HG03442 (cell line): ENCODE measurements at regions not wholly inside any gene's neighbourhood (a gene's known extent, or its start where the extent isn't known, plus 50 kb on each side); places are given as distances from the start of the nearest gene placed in this dataset.
"Not testable (repeated sequence)": the region's sequence is repeated elsewhere in the genome, so short reads cannot be mapped to it uniquely, and the experiment has no call there.

Source experiments
- ATAC-seq: cut with Tn5 transposase; IDR thresholded peaks from one replicate; pipeline ENCODE4 v1.9.1; 2021; ENCODE audit warnings: mild to moderate bottlenecking, moderate library complexity; ENCODE audit not compliant: unreplicated experiment

DNA sequence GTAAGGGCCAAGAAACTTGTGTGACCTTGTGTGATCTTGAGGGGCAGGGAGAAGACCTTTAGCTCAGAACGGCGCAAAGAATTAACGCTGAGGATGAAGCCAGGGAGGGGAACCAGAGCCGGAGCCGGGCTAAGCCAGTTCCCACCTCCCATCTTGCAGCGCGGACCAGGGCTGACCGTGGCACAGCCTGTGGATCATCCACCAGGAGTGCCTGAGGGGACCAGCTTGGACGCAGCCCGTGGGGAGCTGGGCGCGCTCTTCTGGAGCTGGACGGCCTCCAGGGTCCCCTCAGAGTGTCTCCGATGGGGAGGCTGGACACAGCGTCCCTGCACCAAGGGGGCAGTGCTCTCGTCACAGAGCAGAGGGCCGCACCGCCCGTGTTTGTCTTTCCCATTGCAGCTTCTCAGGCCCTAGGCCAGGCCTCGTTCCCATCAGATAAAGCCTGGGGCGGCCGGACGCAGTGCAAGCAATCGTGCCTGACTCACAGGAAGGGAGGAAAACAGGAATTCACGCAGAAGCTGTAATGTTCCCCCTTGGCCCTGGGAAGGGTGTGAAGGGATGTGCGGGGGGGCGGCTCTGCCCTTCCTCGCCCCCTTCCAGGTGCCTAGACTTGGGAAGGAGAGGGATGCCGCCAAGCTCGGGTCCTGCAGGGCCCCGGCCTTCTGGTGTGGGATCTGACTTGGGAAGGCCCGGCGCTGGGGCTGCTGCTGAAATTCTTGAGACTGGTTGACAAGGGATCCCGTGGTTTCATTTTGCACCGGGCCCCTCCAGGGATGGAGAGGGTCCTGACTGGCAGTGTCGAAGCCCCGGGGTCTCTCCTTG, 144.9 kb downstream of the NPIPB11 start:
- ATAC-seq: not testable (repeated sequence)

GRCh38 chr16:29260683-29261426, 145.7 kb downstream of the NPIPB11 start:
- not testable (repeated sequence) for ATAC-seq

- not testable (repeated sequence) for ATAC-seq
Measured at GRCh38 chr16:29259635-29260457, 146.7 kb downstream of the NPIPB11 start.

- ATAC-seq: not testable (repeated sequence)
Measured at GRCh38 chr16:29258946-29259634, 147.4 kb downstream of the NPIPB11 start.

GRCh38 chr16:29257419-29258336, 148.8 kb downstream of the NPIPB11 start:
- ATAC-seq: not testable (repeated sequence)

DNA sequence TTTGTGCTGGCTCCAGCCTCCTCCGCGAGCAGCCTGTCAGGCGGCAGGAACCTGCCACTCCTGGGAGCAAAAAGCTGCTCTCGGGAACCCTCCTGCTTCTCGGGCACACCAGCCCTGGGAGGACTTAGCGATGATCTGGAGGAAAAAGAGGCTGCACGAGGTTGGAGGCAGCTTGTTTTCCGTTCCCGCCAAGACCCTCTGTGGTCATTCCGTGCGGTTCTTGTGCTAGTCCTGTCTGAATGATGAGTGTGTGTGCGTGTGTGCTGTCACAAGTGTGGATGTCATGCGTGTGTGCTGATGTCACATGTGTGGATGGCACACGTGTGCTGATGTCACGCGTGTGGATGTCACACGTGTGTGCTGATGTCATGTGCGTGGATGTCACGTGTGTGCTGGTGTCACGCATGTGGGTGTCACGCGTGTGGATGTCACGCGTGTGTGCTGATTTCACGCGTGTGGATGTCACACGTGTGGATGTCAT, 150.0 kb downstream of the NPIPB11 start:
- ATAC-seq: no peak

GRCh38 chr16:29255957-29256356, 150.6 kb downstream of the NPIPB11 start:
- ATAC-seq: not testable (repeated sequence)

- not testable (repeated sequence) for ATAC-seq
Measured at GRCh38 chr16:29255496-29255796, 151.1 kb downstream of the NPIPB11 start.

- ATAC-seq: no peak
Measured at GRCh38 chr16:29254676-29255495, 151.6 kb downstream of the NPIPB11 start.

DNA sequence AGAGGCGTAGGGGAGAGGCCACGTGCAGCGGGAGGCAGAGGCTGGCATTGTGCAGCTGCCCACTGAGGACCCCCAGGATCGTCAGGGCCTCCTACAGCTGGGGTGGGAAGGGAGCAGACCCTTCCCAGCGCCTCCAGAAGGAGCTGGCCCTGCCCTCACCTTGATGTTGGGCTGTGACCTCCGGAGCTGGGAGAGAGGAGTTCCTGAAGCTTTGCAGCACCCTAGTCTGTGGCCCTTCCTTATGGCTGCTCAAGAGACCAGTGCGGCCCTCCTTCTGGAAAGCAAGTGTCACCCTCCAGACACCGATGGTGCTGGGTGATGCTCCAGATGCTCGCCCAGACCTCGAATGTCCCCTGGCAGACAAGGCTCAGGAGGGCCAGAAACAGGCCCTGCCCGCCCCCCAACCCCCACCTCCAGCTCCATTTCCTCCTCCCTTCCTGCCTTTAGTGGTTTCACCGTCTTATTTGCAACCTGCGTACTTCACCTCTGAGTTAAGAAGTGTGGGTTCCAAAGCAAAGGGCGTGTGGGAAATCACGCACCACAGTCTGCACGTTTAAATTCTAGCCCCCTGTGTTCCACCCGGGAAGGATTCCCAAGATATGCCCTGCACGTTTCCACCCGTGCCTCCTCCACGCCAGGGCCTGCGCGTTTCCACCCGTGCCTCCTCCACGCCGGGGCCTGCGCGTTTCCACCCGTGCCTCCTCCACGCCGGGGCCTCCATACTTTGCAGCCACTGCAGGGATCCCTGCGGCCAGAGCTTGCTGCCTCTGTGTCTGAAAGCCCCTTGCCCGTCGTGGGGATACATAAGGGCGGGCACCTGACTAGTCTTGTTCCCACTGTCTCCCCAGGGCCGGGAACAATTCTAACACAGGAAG, 152.6 kb downstream of the NPIPB11 start:
- not testable (repeated sequence) for ATAC-seq

- ATAC-seq: not testable (repeated sequence)
Measured at GRCh38 chr16:29253066-29253590, 153.4 kb downstream of the NPIPB11 start.

- not testable (repeated sequence) for ATAC-seq
Measured at GRCh38 chr16:29252311-29252710, 154.2 kb downstream of the NPIPB11 start.

DNA sequence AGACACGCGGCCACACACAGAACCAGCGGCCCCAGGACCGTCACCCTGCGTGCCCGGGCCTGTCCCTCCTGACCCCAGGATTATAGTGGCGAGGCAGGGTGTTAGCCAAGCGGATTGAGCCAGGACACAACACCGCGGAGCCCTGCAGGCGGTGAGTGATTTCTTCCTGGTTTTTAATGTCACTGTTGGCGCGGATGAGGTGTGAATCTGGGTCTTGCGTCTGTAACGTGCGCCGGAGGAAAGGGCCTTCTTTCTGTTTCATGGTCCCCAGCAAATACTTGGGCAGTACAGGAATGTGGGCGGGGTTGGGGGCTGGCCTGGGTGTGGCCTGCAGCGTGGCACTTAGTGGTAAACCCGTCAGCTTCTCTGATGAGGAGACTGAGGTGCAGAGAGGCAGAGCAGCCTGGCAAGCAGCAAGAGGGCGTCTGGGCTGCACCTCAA, 154.9 kb downstream of the NPIPB11 start:
- not testable (repeated sequence) for ATAC-seq

DNA sequence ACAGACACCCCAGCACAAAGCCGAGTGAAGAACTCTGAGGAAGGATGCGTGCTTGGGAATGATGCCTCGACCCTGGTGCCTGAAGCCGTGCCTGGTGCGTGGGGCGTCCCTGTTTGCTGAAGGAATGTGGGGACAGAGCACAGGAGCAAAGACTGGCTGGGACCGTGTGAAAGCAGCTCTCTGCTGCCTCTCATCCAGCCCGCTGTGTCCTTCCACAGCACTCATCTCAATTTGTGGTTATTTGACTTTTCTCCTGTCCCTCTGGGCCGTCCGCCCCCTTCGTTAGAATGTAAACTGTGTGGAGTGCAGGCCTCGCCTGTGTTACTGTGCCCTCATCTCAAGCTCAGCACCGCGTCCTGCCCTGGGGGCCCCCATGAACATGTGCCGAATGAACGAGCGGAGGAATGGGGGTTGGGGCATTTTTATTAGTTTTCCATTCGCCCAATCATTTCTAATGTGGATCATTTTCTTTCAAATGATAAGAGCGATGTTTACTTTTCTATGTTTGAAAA, 155.5 kb downstream of the NPIPB11 start:
- ATAC-seq: not testable (repeated sequence)

DNA sequence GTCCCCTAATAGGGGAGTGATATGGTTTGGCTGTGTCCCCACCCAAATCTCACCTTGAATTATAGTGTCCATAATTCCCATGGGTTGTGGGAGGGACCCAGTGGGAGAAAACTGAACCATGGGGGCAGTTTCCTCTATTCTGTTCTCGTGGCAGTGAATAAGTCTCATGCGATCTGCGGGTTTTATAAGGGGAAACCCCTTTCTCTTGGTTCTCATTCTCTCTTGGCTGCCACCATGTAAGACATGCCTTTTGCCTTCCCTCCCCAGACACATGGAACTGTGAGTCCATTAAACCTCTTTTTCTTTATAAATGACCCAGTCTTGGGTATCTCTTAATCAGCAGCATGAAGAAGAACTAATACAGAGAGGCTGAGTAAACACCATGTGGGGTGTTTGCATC, 156.0 kb downstream of the NPIPB11 start:
- ATAC-seq: not testable (repeated sequence)

DNA sequence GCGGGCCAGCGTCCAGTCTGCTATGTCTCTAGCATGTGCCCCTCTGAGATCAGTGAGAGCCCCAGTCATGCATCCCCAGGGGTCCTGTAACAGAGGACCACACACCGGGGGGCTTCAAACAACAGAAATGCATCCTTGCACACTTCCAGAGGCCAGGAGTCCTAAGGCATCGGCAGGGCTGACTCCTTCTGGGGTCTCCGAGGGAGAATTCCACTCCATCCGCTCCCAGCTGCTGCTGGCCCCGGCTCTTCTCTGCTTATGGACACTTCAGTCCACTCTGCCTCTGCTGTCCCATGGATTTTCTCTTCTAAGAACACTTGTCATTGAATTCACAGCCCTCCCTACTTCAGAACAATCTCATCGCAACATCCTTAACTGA, 157.6 kb downstream of the NPIPB11 start:
- not testable (repeated sequence) for ATAC-seq

DNA sequence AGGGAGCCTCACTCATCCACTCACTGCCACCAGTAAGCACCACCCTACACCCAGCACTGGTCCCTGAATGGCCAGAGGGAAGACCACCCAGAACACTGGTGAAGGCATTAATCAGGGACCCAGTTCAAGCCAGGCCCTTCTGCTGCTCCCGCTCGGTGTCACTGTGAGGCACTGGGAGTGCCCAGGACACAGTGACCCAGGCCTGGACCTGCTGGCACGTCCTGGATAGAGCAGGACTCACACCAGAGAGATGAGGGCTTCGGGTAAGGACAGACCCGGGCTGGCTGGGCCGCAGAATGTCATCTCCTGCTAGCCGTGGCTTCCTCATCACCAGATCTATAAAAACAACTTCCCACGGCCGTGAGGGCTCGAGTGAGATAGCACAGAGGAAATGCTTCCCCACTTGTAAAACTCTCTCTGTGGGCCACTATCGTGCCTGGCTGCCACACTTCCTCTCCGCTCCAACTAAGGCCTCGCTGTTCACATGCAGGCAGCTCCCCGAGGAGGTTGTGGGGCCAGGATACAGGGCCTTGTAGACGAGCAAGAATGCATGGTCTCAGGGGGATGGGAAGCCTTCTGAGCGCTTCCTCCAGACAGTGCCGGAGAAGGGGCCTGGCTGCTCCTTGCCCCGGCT, 158.1 kb downstream of the NPIPB11 start:
- ATAC-seq: not testable (repeated sequence)
